Epithelial cell of prostate (primary cell): ENCODE measurements at regions not wholly inside any gene's neighbourhood (a gene's known extent, or its start where the extent isn't known, plus 50 kb on each side); places are given as distances from the start of the nearest gene placed in this dataset.
A peak's percentile ranks its signal among the peaks of the same experiment; 100 is the strongest.
"Not testable (repeated sequence)": the region's sequence is repeated elsewhere in the genome, so short reads cannot be mapped to it uniquely, and the experiment has no call there.

Experiments
- DNase-seq: peaks from one replicate; pipeline ENCODE4 v3.0.0-alpha.2; 2011; ENCODE audit warnings: low read depth, low spot score
- H3K27ac ChIP-seq: fragments of 450-650 bp; 2 replicates; pipeline ENCODE4 v1.5.1; 2017; ENCODE audit warnings: mild to moderate bottlenecking

- H3K27ac ChIP-seq = no peak overlapping the region
- DNase-seq = no peak
These were observed 410.6 kb downstream of the PIK3C3 start for GRCh38 chr18:42365591-42365990.

DNA sequence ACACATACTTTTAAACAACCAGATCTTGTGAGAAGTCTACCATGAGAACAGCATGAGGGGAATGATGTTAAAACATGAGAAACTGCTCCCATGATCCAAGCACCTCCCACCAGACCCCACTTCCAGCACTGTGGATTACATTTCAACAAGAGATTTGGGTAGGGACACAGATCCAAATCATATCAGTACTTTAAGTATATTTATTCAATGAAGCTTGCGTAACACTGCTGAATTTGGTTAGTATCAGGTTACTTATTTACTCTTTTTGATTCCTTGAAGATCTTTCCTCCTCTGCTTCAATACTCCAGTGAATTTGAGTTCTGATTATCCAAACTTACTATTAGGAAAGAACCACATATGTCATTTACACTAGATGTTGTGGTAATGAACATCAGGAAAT, 418.6 kb downstream of the PIK3C3 start:
- H3K27ac ChIP-seq = no peak overlapping the region
- DNase-seq = no peak

DNA sequence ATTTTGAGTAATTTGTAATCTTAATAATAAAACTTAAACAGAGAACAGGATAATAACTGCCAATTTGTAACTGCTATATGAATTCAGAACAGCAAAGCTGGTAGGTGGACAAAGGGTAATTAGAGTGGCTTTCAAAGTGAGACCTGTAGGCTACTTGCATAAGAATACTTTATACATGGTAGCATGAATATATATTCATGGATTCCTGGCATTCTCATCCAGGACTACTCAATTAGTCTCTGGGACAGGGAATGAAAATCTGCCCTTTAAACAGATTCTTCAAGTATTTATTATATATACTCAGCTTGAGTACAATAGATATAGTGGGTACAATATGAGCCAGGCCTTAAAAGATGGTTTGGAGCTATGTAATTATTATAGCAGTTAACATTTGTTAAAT, 419.9 kb downstream of the PIK3C3 start:
- no peak for DNase-seq
- no peak overlapping the region for H3K27ac ChIP-seq

- not testable (repeated sequence) for H3K27ac ChIP-seq, DNase-seq
These were observed 423.8 kb downstream of the PIK3C3 start for GRCh38 chr18:42378854-42379253.

DNA sequence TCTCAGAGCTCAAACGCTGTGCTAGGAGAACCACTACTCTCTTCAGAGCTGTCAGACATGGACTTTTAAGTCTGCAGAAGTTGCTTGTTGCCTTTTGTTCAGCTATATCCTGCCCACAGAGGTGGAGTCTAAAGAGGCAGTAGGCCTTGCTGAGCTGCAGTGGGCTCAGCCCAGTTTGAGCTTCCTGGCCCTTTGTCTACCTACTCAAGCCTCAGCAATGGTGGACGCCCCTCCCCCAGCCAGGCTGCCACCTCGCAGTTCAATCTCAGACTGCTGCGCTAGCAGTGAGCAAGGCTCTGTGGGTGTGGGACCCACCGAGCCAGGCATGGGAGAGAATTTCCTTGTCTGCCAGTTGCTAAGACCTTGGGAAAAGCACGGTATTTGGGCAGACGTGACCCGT, 426.2 kb downstream of the PIK3C3 start:
- H3K27ac ChIP-seq, DNase-seq: not testable (repeated sequence)

GRCh38 chr18:42392416-42392815, 437.4 kb downstream of the PIK3C3 start:
- no peak overlapping the region for H3K27ac ChIP-seq
- DNase-seq = no peak

DNA sequence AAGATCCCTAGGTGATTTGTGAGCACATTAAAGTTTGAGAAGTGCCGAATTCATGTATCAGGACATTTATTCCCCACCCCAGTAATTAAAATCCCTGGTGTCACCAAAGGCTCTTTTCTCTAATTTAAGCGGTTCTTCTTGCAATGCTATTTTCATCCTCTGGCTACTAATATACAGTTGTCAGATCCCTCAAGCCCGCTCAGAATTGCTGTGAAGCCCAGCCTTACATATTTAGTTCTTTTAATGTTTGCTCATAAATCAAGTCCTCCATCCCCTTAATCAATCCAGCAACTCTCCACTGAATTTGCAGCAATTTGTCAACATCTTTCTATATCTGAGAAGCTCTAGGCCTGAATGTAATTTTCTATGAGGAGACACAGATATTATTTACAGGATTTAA, 437.9 kb downstream of the PIK3C3 start:
- no peak overlapping the region for H3K27ac ChIP-seq
- DNase-seq = no peak

DNA sequence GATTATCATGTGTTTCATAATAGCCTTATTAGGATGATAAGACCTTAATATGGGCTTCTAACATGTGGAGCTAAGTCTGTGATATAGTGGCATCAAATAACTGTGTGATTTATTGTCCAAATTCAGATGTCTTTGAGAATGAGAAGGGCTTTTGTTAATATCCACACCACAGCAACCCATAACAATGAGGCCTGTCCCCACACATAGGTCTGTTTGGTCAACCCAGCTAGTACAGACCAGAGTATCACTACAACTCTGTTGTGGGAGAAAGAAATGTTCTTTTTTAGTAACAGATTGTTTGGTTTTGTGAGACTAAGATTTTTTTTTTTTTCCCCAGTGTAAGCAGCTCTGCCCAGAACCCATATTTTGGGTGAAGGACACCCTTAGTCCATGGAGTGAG, 439.2 kb downstream of the PIK3C3 start:
- DNase-seq = no peak
- H3K27ac ChIP-seq = no peak overlapping the region

GRCh38 chr18:42401131-42401673, 446.2 kb downstream of the PIK3C3 start:
- no peak overlapping the region for H3K27ac ChIP-seq
- no peak for DNase-seq

DNA sequence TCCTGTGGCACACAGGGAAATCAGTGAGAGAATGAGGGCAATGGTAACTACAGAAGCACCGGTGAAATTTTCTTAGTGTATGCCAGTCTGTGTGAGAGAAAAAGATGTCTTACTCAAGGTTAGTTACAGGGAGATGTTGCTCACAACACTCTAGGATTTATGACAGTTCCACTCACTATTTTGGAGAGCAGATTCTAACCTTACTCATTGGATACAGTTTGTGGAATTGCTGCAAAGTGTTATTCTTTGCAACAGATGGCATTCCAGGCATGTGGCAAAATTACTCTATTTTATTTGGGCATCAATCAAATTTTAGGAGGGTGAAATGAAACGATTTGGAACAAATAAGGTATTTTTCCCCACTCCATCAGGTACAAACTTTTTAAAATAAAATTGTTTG, 449.1 kb downstream of the PIK3C3 start:
- no peak overlapping the region for H3K27ac ChIP-seq
- DNase-seq = no peak

- H3K27ac ChIP-seq = no peak overlapping the region
- DNase-seq = no peak
These were observed 454.0 kb downstream of the PIK3C3 start for GRCh38 chr18:42409005-42409404.

DNA sequence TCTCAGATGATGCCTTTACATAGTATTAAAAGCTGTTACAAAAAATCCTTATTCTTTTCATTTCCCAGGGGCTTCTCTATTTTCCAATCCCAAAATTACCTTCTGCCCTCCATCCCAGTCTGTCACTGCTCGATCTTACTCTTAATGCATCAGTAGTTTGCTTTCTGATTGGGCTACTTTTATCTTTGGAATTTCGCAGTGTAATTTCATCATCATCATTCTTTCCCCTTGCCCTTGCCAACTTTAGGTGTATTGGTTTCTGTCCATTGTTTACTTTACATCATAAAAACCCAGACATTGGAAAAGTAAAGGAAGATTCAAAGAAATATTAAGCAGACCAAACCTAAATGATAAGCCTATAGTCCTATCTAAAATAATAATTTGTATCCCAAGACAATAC, 457.2 kb downstream of the PIK3C3 start:
- H3K27ac ChIP-seq = peak overlapping the region; percentile 68
- DNase-seq = no peak

DNA sequence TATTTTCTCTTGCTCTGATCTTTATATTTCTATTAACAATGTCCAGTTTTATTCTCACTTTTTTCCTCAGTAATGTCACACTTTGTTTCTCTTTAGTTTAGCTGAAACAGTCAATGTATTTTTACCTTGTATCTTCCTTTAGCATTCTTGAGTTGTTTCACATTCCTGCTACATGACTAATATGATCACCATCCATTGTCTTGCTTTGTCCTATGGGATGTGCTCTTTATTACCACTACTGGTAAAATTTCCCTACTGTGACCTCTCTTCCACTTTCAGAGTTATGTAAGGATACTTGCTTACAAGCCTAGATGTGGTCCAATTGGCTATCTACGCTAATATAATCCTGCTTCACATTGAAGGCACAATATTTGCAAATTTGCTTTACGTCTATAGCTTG, 457.9 kb downstream of the PIK3C3 start:
- peak overlapping the region; percentile 68 for H3K27ac ChIP-seq
- no peak for DNase-seq

DNA sequence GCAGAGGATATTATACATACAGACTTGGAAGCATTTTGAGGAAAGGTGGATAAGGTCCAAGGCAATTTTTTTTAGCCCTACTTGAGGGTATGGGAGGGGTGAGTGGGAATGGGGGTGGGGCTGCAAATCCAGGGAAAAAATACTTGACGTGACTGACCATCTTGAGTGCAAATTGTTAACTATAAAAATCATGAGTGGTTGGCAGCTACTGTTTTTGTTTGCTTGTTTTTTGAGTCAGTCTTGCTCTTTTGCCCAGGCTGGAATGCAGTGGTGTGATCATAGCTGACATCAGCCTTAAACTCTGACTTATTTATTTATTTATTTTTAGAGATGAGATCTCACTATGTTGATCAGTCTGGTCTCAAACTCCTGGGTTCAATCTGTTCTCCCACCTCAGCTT, 458.8 kb downstream of the PIK3C3 start:
- no peak for DNase-seq
- H3K27ac ChIP-seq = peak overlapping the region; percentile 68

DNA sequence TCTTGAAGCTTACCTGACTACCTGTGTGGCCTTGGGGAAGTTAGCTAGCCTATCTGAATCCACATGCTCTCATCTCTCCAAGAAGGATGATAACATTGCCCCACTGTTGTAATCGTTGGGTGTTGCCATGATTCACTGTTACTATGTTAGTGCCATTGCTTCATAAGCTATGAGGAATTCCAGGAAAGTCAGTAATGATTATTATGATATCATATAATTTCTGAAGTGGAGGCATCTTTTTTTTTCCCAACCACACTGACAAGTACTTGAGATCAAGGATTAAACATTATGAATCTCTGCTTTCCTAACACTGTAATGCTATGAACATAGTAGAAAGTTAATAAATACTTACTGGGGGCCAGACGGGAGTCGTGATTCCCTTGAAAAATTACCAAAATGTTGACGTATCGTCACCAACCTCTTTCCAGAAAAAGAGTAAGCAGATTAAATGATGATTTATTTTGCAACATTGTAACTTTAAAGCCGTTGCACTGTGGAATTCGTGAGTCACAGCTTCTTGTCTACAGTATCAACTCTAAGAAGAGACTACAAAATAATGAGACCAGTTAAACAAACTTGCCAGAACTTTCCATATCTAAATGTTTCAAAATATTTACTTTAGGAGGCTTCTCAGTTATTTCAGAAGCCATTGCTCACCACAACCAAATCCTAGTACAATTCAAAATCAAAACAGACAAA, 459.9 kb downstream of the PIK3C3 start:
- peak overlapping the region; percentile 68 for H3K27ac ChIP-seq
- DNase-seq = peak; percentile 22

GRCh38 chr18:42417189-42417588, 462.2 kb downstream of the PIK3C3 start:
- DNase-seq = no peak
- H3K27ac ChIP-seq = no peak overlapping the region

- no peak for DNase-seq
- no peak overlapping the region for H3K27ac ChIP-seq
These were observed 463.1 kb downstream of the PIK3C3 start for GRCh38 chr18:42418121-42418520.

GRCh38 chr18:42425025-42425424, 470.0 kb downstream of the PIK3C3 start:
- DNase-seq = no peak
- no peak overlapping the region for H3K27ac ChIP-seq

GRCh38 chr18:42426496-42427015, 471.5 kb downstream of the PIK3C3 start:
- no peak for DNase-seq
- H3K27ac ChIP-seq = no peak overlapping the region

DNA sequence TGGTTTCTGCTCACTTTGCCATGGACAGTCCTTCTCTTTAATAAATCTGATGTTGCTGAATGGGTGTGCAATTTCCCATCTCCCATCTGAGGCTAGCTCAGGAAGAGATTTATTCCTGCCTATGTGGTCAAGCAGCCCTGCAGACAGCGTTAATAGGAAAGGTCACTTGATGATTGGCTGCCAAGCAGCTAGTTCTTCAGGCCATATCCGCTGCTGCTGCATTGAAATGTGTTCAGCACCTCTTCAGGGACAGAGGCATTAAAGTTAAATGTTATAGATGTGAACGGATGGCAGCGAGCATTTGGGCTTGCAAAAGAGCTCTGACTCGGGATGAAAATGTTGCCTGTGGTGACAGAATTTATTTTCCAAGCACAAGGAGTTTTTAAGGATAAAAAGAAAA, 474.2 kb downstream of the PIK3C3 start:
- DNase-seq = no peak
- H3K27ac ChIP-seq = no peak overlapping the region

- DNase-seq = no peak
These were observed 481.3 kb downstream of the PIK3C3 start for GRCh38 chr18:42436222-42436765.

GRCh38 chr18:42437001-42437400, 482.0 kb downstream of the PIK3C3 start:
- no peak overlapping the region for H3K27ac ChIP-seq
- DNase-seq = no peak

More at GRCh38 chr18:42436222-42436765, 481.3 kb downstream of the PIK3C3 start:
- no peak overlapping the region for H3K27ac ChIP-seq
